ENCODE measurements at regions not wholly inside any gene's neighbourhood (a gene's known extent, or its start where the extent isn't known, plus 50 kb on each side); places are given as distances from the start of the nearest gene placed in this dataset.

DNA sequence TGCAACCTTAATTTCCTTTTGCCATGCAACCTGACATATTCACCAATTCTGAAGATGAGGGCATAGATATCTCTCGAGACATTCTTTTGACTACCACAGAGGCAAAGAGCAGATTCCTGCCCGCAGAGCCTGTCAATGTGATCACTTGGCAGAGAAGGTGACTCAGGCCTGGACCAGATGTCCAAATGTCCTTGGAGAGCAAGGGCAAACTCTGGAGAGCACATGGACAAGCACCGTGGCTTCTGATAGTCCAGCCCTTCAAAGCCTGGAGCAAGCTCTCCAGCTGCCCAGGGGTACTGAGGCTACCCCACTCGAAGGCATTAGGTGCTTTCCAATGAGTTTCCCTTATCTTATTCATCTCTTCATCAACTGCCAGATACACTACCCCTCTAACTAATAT, 50.4 kb upstream of the ALDH1B1 start:
- no peak for TF ChIP-seq POLR2A (IDR thresholded peaks at IDR 0.05; ENCODE audit: low read depth, low read length)
- TF ChIP-seq TAF1 (IDR thresholded peaks at IDR 0.05; ENCODE audit: low read depth, low read length), result no peak
- no peak for TF ChIP-seq SPI1 (IDR thresholded peaks at IDR 0.05; ENCODE audit: low read depth, low read length)
- TF ChIP-seq POLR2AphosphoS5 (IDR thresholded peaks at IDR 0.05; ENCODE audit: low read depth, low read length), result no peak
- TF ChIP-seq PAX5 (IDR thresholded peaks at IDR 0.05; ENCODE audit: insufficient read depth, low read length, severe bottlenecking), result no peak
